B cell (primary cell): ENCODE measurements at regions not wholly inside any gene's neighbourhood (a gene's known extent, or its start where the extent isn't known, plus 50 kb on each side); places are given as distances from the start of the nearest gene placed in this dataset.

Source experiments
- ATAC-seq: fragments of 200-7000 bp; cut with Tn5 transposase; one replicate; pipeline ENCODE4 v1.10.0; 2021; ENCODE audit warnings: low read depth, mild to moderate bottlenecking, moderate number of reproducible peaks, moderate library complexity
- CTCF ChIA-PET: fragments of 350-600 bp; sonication (Branson Sonifier 250); formaldehyde crosslinking; loops from one replicate; lab custom pipeline; 2021; ENCODE audit warnings: antibody characterized with exemption, inconsistent platforms; lab: Charles Lee
- POLR2A ChIA-PET: fragments of 350-600 bp; sonication (Branson Sonifier 250); formaldehyde crosslinking; loops from one replicate; lab custom pipeline; 2021; ENCODE audit warnings: antibody characterized with exemption; lab: Charles Lee
- DNase-seq: peaks from one replicate; pipeline ENCODE4 v3.0.0; 2013
- H2AFZ ChIP-seq: 2 replicates; pipeline ENCODE4 v1.6.1; 2012; ENCODE audit warnings: mild to moderate bottlenecking, low read depth, low read length; ENCODE audit not compliant: insufficient read depth, poor library complexity, severe bottlenecking
- H3K27ac ChIP-seq, 2 donors: 1 replicate in 1 of 2; 2 replicates in 1 of 2; pipeline ENCODE4 v1.5.1; 2012 to 2013; ENCODE audit warnings: low read length in 2 of 2, mild to moderate bottlenecking in 2 of 2, moderate library complexity in 1 of 2
- H3K27me3 ChIP-seq, 4 experiments: fragments of 200-600 bp in 1 of 4; sonication (generic) in 1 of 4; replicated peaks in 1 of 4; 1 replicate in 2 of 4; 2 replicates in 2 of 4; pipeline versions ENCODE4 v1.6.1 to v1.7.0; 2013 to 2016; ENCODE audit warnings: low read length in 3 of 4, mild to moderate bottlenecking in 2 of 4, mixed read lengths in 1 of 4, moderate library complexity in 1 of 4; ENCODE audit not compliant: insufficient read depth in 4 of 4, control insufficient read depth in 3 of 4; ENCODE audit errors: control extremely low read depth in 1 of 4
- H3K36me3 ChIP-seq, 2 experiments: replicated peaks in 1 of 2; 1 replicate in 1 of 2; 2 replicates in 1 of 2; pipeline versions ENCODE4 v1.6.1 to v1.7.1; 2013; ENCODE audit warnings: low read length in 1 of 2; ENCODE audit not compliant: insufficient read depth in 2 of 2, control insufficient read depth in 1 of 2; ENCODE audit errors: control extremely low read depth in 1 of 2, extremely low read depth in 1 of 2
- H3K4me1 ChIP-seq, 2 donors: fragments of 200-600 bp in 1 of 2; sonication (generic) in 1 of 2; 1 replicate in 1 of 2; 2 replicates in 1 of 2; pipeline versions ENCODE4 v1.5.1 to v1.6.1; 2013 to 2017; ENCODE audit warnings: low read length in 2 of 2; ENCODE audit not compliant: control insufficient read depth in 2 of 2, insufficient read depth in 2 of 2
- H3K4me2 ChIP-seq: replicated peaks from 2 replicates; pipeline ENCODE3; 2012; ENCODE audit warnings: mild to moderate bottlenecking, low read depth, low read length; ENCODE audit not compliant: poor library complexity, severe bottlenecking
- H3K4me3 ChIP-seq, 5 experiments: fragments of 200-600 bp in 1 of 5; sonication (generic) in 1 of 5; 1 replicate in 3 of 5; 2 replicates in 2 of 5; pipeline versions ENCODE4 v1.5.1 to v1.7.0; 2011 to 2016; ENCODE audit warnings: low read length in 4 of 5, mild to moderate bottlenecking in 4 of 5, low read depth in 2 of 5, control low read depth in 1 of 5, moderate library complexity in 1 of 5; ENCODE audit not compliant: insufficient read depth in 1 of 5; ENCODE audit errors: control extremely low read depth in 1 of 5, extremely low read depth in 1 of 5
- H3K79me2 ChIP-seq: fragments of 200-600 bp; sonication (generic); one replicate; pipeline ENCODE4 v1.6.0; 2016; ENCODE audit warnings: low read length; ENCODE audit not compliant: control insufficient read depth, insufficient read depth
- H3K9ac ChIP-seq: fragments of 200-600 bp; sonication (generic); 2 replicates; pipeline ENCODE4 v1.6.1; 2017; ENCODE audit warnings: mild to moderate bottlenecking, low read length, moderate library complexity
- H3K9me3 ChIP-seq, 3 donors: one replicate each; pipeline versions ENCODE4 v1.6.1 to v1.7.1; 2013; ENCODE audit warnings: low read length in 2 of 3; ENCODE audit not compliant: control insufficient read depth in 2 of 3, insufficient read depth in 1 of 3; ENCODE audit errors: control extremely low read depth in 1 of 3
- H4K20me1 ChIP-seq: 2 replicates; pipeline ENCODE4 v1.6.0; 2012; ENCODE audit warnings: mild to moderate bottlenecking, low read length; ENCODE audit not compliant: insufficient read depth, control insufficient read depth, poor library complexity, severe bottlenecking
- H3K27ac Mint-ChIP-seq: one replicate; pipeline ENCODE4 v1.8.0; 2021; ENCODE audit warnings: mixed read lengths
- H3K27me3 Mint-ChIP-seq: one replicate; pipeline ENCODE4 v1.8.0; 2021; ENCODE audit warnings: mixed read lengths
- H3K4me1 Mint-ChIP-seq: one replicate; pipeline ENCODE4 v1.8.0; 2021; ENCODE audit warnings: mixed read lengths
- H3K4me3 Mint-ChIP-seq: one replicate; pipeline ENCODE4 v1.8.0; 2021; ENCODE audit warnings: mixed read lengths
- H3K9me3 Mint-ChIP-seq: one replicate; pipeline ENCODE4 v1.8.0; 2022; ENCODE audit warnings: mixed read lengths; ENCODE audit not compliant: insufficient read depth
- EZH2 ChIP-seq: IDR thresholded peaks from 2 replicates; pipeline ENCODE4 v1.6.1; 2012; ENCODE audit warnings: borderline replicate concordance, low read depth, mild to moderate bottlenecking, moderate library complexity, low read length; ENCODE audit not compliant: insufficient read depth, poor library complexity, severe bottlenecking
- WGBS: methylation state at CpG from one replicate; pipeline ENCODE4 v1.1.5; 2013; ENCODE audit warnings: missing lambda C conversion rate; ENCODE audit not compliant: insufficient coverage; 5-methylcytosine and 5-hydroxymethylcytosine counted together
- intact Hi-C: fragments of 100-400 bp; cut with micrococcal nuclease; formaldehyde crosslinking; loops from one replicate; pipeline ENCODE4 v1.10.0; 2022
- TF ChIP-seq, protein P1 (sequence below): fragments of 200-600 bp; IDR thresholded peaks from one replicate; pipeline ENCODE4 v1.8.0; 2022; ENCODE audit warnings: antibody characterized with exemption, mild to moderate bottlenecking

DNA sequence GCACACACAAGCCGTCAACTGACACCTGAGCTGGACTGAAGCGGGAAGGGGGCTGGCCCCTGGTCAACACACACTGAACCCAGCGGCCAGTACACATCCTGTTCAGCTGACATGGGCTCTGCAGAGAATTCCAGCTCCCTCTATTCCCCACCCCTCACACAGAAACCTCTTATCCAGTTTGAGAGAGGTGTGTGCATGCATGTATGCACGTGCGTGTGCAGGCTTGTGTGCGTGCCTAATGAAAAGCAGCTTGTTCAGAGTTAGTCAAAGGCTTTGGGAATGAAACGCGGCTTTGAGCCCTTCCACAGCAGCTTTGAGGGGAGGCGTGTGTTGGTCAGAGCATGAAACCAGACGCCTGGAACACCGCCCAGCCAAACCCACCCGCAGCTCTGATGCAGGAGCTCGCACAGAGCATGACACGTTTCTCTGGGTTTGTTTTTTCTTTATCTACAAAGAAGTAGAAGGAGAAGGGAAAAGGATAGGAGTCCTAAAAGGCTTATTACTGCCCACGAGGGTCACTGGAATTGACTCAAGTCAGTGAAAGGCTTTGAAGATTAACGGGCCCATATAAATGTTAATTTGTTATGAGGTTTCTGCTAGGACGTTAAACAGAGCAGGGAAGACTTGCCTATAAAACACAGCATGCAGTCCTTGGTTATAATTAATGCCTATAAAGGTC lies 184.2 kb downstream of the ETS2 start:
- WGBS: 44% methylated on average over 11 of the region's 17 CpGs
- no peaks in the 10 kb centered on the region for H3K36me3 ChIP-seq
- H3K9me3 ChIP-seq: no peaks in the 10 kb centered on the region
- Mint-ChIP-seq H3K27me3 (peaks cover 61% of the 10 kb centered on the region), H3K4me1 (peaks cover 13% of the 10 kb centered on the region), H3K27ac (no peak overlapping the region), H3K4me3 (no peak overlapping the region), H3K9me3 (no peaks in the 10 kb centered on the region)
- DNase-seq (no peak), ATAC-seq (no peak)
- no peak overlapping the region for H2AFZ ChIP-seq
- intact Hi-C loops: no loop called here
- H3K79me2 ChIP-seq: no peaks in the 10 kb centered on the region
- TF ChIP-seq, protein P1, sequence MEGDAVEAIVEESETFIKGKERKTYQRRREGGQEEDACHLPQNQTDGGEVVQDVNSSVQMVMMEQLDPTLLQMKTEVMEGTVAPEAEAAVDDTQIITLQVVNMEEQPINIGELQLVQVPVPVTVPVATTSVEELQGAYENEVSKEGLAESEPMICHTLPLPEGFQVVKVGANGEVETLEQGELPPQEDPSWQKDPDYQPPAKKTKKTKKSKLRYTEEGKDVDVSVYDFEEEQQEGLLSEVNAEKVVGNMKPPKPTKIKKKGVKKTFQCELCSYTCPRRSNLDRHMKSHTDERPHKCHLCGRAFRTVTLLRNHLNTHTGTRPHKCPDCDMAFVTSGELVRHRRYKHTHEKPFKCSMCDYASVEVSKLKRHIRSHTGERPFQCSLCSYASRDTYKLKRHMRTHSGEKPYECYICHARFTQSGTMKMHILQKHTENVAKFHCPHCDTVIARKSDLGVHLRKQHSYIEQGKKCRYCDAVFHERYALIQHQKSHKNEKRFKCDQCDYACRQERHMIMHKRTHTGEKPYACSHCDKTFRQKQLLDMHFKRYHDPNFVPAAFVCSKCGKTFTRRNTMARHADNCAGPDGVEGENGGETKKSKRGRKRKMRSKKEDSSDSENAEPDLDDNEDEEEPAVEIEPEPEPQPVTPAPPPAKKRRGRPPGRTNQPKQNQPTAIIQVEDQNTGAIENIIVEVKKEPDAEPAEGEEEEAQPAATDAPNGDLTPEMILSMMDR: no peak
- TF ChIP-seq EZH2: no peak
- CTCF ChIA-PET: no interaction called here
- peaks cover 0 to 53% (median 10%) of the 10 kb centered on the region in 4 experiments for H3K27me3 ChIP-seq
- POLR2A ChIA-PET: no interaction called here
- no peak overlapping the region for H3K4me2 ChIP-seq
- H3K9ac ChIP-seq: no peak overlapping the region
- peaks cover 9 to 14% of the 10 kb centered on the region in 2 donors for H3K4me1 ChIP-seq
- no peak overlapping the region for H3K27ac ChIP-seq
- no peaks in the 10 kb centered on the region for H4K20me1 ChIP-seq
- H3K4me3 ChIP-seq: no peak overlapping the region

DNA sequence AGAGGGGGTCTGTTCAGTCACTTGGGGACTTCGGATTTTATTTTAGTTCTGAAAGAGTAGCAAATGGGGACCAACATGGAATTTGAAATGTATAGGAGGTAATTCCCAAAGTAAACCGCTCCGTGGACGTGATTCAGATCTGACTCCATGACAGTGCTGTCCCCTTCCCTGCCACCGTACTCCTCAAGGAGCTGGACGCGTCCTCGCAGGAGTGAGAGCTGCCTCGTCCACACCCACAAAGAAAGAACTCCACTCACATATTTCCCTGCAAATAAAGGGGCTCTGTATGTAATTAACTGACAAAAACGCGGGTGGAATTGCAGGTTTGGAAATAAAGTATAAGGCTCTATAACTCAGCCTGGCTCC lies 183.6 kb downstream of the ETS2 start:
- no peak overlapping the region for H3K27ac ChIP-seq
- H3K4me3 ChIP-seq: no peak overlapping the region
- H3K9ac ChIP-seq: no peak overlapping the region
- no peak for ATAC-seq
- H3K4me1 ChIP-seq: peaks cover 10 to 16% of the 10 kb centered on the region in 2 donors
- Mint-ChIP-seq H3K27me3 (peaks cover 61% of the 10 kb centered on the region), H3K27ac (no peak overlapping the region), H3K4me1 (peaks cover 14% of the 10 kb centered on the region), H3K4me3 (no peak overlapping the region), H3K9me3 (no peaks in the 10 kb centered on the region)
- intact Hi-C loops: no loop called here
- TF ChIP-seq EZH2: no peak
- TF ChIP-seq, protein P1: no peak
- WGBS: 83% methylated on average over 1 of the region's 11 CpGs
- no peak overlapping the region for H3K4me2 ChIP-seq
- ChIA-PET CTCF (no interaction called here), POLR2A (no interaction called here)
- DNase-seq: no peak
- H3K27me3 ChIP-seq: peaks cover 0 to 57% (median 12%) of the 10 kb centered on the region in 4 experiments
- H4K20me1 ChIP-seq: no peaks in the 10 kb centered on the region
- no peaks in the 10 kb centered on the region for H3K9me3 ChIP-seq
- no peaks in the 10 kb centered on the region for H3K36me3 ChIP-seq
- no peak overlapping the region for H2AFZ ChIP-seq
- H3K79me2 ChIP-seq: no peaks in the 10 kb centered on the region
